ENCODE measurements at regions not wholly inside any gene's neighbourhood (a gene's known extent, or its start where the extent isn't known, plus 50 kb on each side); places are given as distances from the start of the nearest gene placed in this dataset.

GRCh38 chr4:161183729-161184128, 980.1 kb downstream of the FSTL5 start:
- TF ChIP-seq CTCF (IDR thresholded peaks at IDR 0.05) (no peak), POLR2A (IDR thresholded peaks at IDR 0.05) (no peak)
